Activated naive CD4-positive, alpha-beta T cell treated with anti-CD3 and anti-CD28 coated beads for 36 hours (primary cell): ENCODE measurements at regions not wholly inside any gene's neighbourhood (a gene's known extent, or its start where the extent isn't known, plus 50 kb on each side); places are given as distances from the start of the nearest gene placed in this dataset.

Experiments
- CTCF ChIA-PET: fragments of 350-600 bp; sonication (Branson Sonifier 250); formaldehyde crosslinking; loops from one replicate; lab custom pipeline; 2021; ENCODE audit warnings: antibody characterized with exemption; lab: Charles Lee
- DNase-seq: peaks from one replicate; pipeline ENCODE4 v3.0.0-alpha.2; 2020
- H3K27ac Mint-ChIP-seq: one replicate; pipeline ENCODE4 v1.8.0; 2021; ENCODE audit warnings: mild to moderate bottlenecking, mixed read lengths
- H3K27me3 Mint-ChIP-seq: one replicate; pipeline ENCODE4 v1.8.0; 2021; ENCODE audit warnings: low read depth, mixed read lengths
- H3K36me3 Mint-ChIP-seq: one replicate; pipeline ENCODE4 v1.8.0; 2021; ENCODE audit warnings: low read depth, mixed read lengths
- H3K4me1 Mint-ChIP-seq: one replicate; pipeline ENCODE4 v1.8.0; 2021; ENCODE audit warnings: low read depth, mixed read lengths
- H3K4me3 Mint-ChIP-seq: one replicate; pipeline ENCODE4 v1.8.0; 2021; ENCODE audit warnings: mild to moderate bottlenecking, moderate library complexity, mixed read lengths
- H3K9me3 Mint-ChIP-seq: one replicate; pipeline ENCODE4 v1.8.0; 2021; ENCODE audit warnings: mixed read lengths
- intact Hi-C: fragments of 100-400 bp; cut with micrococcal nuclease; formaldehyde crosslinking; loops from one replicate; pipeline ENCODE4 v1.15.1; 2023

DNA sequence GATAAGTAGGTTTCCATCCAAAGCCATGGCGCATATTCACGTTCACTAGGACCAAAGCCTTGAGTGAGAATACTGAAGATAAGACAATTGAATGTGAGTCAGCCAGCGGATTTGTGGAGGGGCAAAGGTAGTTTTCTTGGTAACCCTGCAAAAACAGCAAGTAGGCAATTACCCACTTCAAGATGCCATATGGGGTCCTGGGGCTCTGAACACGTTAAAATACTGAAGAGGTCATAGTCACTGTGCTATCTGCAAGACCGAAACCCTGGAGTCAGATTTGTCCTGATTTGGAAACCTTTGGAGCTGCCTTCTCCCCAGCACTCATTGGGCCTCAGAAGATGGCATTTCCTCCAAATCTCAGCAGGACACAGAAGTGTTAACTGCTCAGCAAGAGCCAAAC, 646.9 kb upstream of the LMCD1 start:
- CTCF ChIA-PET = interaction anchor here (0.6 kb wide), 1 partner anchor 452 kb away, joined by 3 read pairs; no protein-coding TSS in a partner anchor
- H3K27ac Mint-ChIP-seq = no peak overlapping the region

DNA sequence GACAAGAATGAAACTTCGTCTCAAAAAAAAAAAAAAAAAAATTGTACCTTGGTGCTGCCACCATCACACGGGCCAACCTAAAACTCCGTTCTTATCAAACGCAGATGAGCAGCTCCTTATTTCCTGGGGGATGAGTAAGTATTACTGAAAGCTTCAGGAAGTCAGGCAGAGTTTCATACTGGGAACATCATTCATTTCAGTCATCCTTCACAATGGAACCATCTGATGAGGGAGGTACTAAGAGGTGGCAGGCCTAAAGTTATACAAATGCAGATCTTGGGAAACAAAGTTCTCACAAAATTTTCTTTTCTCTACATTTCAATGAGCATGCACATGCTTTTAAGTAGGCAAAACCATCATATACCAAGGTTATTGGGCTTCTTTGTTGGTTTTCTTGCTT, 636.0 kb upstream of the LMCD1 start:
- no peak overlapping the region for H3K27ac Mint-ChIP-seq
- H3K36me3 Mint-ChIP-seq = peaks cover 1% of the 10 kb centered on the region
- H3K4me3 Mint-ChIP-seq = no peak overlapping the region
- no peaks in the 10 kb centered on the region for H3K27me3 Mint-ChIP-seq
- no peak for DNase-seq
- intact Hi-C loops = no loop called here
- CTCF ChIA-PET = no interaction called here
- peaks cover 4% of the 10 kb centered on the region for H3K4me1 Mint-ChIP-seq
- H3K9me3 Mint-ChIP-seq = peaks cover under 1% of the 10 kb centered on the region

More for the DNA sequence above, 646.9 kb upstream of the LMCD1 start:
- Mint-ChIP-seq H3K9me3 (no peaks in the 10 kb centered on the region), H3K36me3 (no peaks in the 10 kb centered on the region), H3K4me3 (no peak overlapping the region), H3K27me3 (no peaks in the 10 kb centered on the region), H3K4me1 (no peaks in the 10 kb centered on the region)
- DNase-seq = no peak
- intact Hi-C loops = no loop called here

DNA sequence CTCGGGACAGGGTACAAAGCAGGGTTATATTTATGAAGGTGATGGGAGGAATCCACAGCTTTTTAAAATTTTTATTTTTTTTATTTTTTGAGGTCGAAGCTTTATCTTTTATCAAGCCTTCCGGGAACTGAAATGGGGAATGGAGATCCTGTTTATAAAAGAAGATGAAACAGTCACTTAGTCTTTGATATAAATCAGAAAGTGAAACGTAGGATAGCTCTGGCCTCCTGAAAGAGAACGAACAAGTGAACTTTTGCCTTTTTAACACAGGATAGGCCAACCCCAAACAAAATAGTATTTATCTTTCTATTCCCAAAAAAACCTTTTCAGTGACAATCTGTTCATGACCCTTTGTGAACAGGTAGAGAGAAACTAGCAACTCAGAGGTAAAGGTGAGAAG, 634.0 kb upstream of the LMCD1 start:
- Mint-ChIP-seq H3K36me3 (peaks cover 1% of the 10 kb centered on the region), H3K27me3 (no peaks in the 10 kb centered on the region), H3K4me3 (no peak overlapping the region), H3K9me3 (no peaks in the 10 kb centered on the region), H3K4me1 (peaks cover 4% of the 10 kb centered on the region), H3K27ac (peak overlapping the region; percentile 63)
- intact Hi-C loops = no loop called here
- CTCF ChIA-PET = no interaction called here
- no peak for DNase-seq

DNA sequence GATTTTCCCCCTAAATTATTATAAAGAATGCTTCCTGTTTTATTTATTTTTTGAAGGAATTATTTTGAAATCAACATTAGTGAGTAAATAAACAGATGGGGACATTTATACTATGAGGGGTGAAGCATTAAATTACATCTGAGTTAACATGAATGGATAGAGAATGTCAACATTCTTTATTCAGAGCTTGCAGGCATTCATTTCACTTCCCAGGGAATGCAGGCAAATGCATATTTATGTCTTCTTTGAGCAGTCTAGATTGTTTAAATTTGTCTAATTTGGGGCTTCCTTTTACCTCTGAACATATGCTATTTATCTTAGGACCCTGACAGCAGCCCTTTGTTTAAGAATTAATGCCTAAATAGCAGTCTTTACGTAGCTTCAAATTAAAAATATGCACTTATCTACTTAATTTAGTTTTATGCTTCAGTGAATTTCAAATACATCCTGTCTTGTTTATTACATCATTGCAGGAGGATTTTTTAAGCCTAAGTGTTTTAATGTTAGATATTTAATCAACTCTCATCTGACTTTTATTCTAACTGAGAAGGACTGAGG, 630.5 kb upstream of the LMCD1 start:
- no peak overlapping the region for H3K27ac Mint-ChIP-seq
- no peak overlapping the region for H3K4me3 Mint-ChIP-seq
- intact Hi-C loops = no loop called here
- peaks cover 1% of the 10 kb centered on the region for H3K36me3 Mint-ChIP-seq
- CTCF ChIA-PET = no interaction called here
- no peaks in the 10 kb centered on the region for H3K27me3 Mint-ChIP-seq
- no peaks in the 10 kb centered on the region for H3K9me3 Mint-ChIP-seq
- DNase-seq = no peak
- peaks cover 4% of the 10 kb centered on the region for H3K4me1 Mint-ChIP-seq

DNA sequence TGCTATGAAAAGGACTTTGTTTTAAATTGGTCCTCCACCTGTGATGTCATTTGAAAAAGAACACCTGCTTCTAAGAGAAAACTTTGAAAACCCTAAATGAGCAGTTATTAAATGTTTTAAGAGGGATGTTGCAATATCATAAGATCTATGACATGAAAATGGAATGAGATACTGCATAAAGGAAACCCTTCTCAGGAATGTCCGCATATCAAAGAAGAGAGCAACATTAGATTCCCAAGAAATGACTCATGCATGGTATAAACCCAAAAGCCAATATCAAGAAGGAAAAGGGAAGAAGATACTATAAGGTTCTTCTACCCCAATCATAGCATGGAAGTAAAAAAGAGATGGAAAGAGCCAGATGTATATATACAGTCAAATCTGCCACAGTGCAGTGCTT, 627.5 kb upstream of the LMCD1 start:
- Mint-ChIP-seq H3K36me3 (peaks cover 2% of the 10 kb centered on the region), H3K4me3 (no peak overlapping the region), H3K4me1 (peaks cover 18% of the 10 kb centered on the region), H3K27ac (no peak overlapping the region), H3K9me3 (no peaks in the 10 kb centered on the region), H3K27me3 (no peaks in the 10 kb centered on the region)
- intact Hi-C loops = no loop called here
- CTCF ChIA-PET = no interaction called here
- DNase-seq = no peak

DNA sequence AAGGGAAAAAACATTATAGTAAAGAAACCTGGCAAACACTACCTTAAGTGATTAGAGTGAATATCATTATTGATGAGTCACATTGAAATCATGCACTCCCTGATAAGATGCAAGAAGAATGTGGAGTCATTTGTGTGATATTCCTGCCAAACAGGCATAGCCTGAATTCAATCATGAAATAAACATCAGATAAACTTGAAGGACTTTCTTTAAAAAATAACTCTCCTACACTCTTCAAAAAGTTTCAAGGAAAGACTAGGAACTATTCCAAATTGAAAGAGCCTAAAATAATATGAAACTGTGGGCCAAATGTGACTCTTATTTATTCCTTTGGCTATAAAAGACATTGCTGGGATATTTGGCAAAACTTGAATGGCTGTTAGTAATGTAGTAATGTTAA, 625.7 kb upstream of the LMCD1 start:
- Mint-ChIP-seq H3K36me3 (peaks cover 4% of the 10 kb centered on the region), H3K9me3 (peaks cover 1% of the 10 kb centered on the region), H3K27me3 (no peaks in the 10 kb centered on the region), H3K4me3 (no peak overlapping the region), H3K4me1 (peaks cover 24% of the 10 kb centered on the region), H3K27ac (no peak overlapping the region)
- CTCF ChIA-PET = no interaction called here
- intact Hi-C loops = loop anchor here (2.0 to 5.0 kb wide), 3 partner anchors 41 to 669 kb away; no protein-coding TSS in a partner anchor
- DNase-seq = no peak

DNA sequence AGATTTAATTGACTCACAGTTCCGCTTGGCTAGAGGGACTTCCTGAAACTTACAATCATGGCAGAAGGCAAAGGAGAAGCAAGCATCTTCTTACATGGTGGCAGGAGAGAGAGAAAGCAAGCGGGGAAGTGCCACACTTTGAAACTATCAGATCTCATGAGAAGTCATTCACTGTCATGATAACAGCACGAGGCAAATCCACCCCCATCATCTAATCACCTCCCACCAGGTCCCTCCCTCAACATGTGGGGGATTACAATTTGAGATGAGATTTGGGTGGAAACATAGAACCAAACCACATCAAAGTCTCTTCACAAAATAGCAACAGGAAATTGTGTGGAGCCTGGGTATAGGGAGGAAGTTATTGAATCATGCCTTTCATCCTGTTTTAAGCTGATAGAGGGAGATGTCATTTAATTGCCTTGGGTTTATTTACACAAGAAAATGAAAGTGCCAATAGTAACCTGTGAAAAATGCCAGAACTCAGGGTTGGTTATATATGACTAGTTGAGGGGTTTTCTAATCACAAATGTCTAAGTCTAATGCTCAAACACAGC, 624.8 kb upstream of the LMCD1 start:
- intact Hi-C loops = loop anchor here (2.0 to 5.0 kb wide), 3 partner anchors 40 to 670 kb away; no protein-coding TSS in a partner anchor
- Mint-ChIP-seq H3K4me3 (no peak overlapping the region), H3K4me1 (peaks cover 32% of the 10 kb centered on the region), H3K9me3 (peaks cover 2% of the 10 kb centered on the region), H3K36me3 (peaks cover 4% of the 10 kb centered on the region), H3K27me3 (no peaks in the 10 kb centered on the region), H3K27ac (peak overlapping the region; percentile 5)
- CTCF ChIA-PET = interaction anchor here (0.9 kb wide), 1 partner anchor 10 kb away, joined by 3 read pairs; no protein-coding TSS in a partner anchor
- DNase-seq = peak; percentile 41

DNA sequence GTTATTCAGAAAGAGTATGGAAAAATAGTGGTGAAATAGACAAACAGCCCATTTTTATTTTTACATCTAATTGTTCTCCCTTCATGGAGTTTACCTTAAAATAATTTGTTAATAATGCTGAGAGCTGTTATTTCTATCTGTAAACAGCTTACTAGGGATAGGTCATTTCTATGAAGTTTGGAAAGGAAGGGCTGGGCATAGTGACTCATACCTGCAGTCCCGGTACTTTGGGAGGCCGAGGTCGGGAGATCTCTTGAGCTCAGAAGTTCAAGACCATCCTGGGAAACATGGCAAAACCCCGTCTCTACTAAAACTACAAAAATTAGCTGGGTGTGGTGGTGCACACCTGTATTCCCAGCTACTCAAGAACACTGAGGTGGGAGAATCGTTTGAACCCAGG, 624.3 kb upstream of the LMCD1 start:
- Mint-ChIP-seq H3K9me3 (peaks cover 6% of the 10 kb centered on the region), H3K27ac (no peak overlapping the region), H3K4me1 (peaks cover 37% of the 10 kb centered on the region), H3K36me3 (peaks cover 4% of the 10 kb centered on the region), H3K4me3 (no peak overlapping the region), H3K27me3 (no peaks in the 10 kb centered on the region)
- intact Hi-C loops = loop anchor here (2.0 to 5.0 kb wide), 3 partner anchors 40 to 670 kb away; no protein-coding TSS in a partner anchor
- CTCF ChIA-PET = interaction anchor here (0.9 kb wide), 1 partner anchor 9 kb away, joined by 3 read pairs; no protein-coding TSS in a partner anchor
- DNase-seq = no peak

DNA sequence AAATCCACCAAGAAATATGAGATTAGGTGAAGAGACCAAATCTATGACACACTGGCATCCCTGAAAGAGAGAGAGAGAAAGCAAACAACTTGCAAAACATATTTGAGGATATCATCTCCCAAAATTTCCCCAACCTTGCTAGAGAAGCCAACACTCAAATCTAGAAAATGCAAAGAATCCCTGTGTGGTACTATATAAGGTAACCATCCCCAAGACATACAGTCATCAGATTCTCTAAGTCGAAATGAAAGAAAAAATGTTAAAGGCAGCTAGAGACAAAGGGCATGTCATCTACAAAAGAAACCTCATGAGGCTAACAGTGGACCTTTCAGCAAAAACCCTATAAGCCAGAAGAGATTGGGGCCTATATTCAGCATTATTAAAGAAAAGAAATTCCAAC, 622.1 kb upstream of the LMCD1 start:
- CTCF ChIA-PET = no interaction called here
- no peak for DNase-seq
- Mint-ChIP-seq H3K9me3 (peaks cover 12% of the 10 kb centered on the region), H3K27me3 (no peaks in the 10 kb centered on the region), H3K36me3 (peaks cover 4% of the 10 kb centered on the region), H3K4me3 (no peak overlapping the region), H3K4me1 (peaks cover 39% of the 10 kb centered on the region), H3K27ac (no peak overlapping the region)
- intact Hi-C loops = loop anchor here (5.0 kb wide), 2 partner anchors 38 to 672 kb away; no protein-coding TSS in a partner anchor

DNA sequence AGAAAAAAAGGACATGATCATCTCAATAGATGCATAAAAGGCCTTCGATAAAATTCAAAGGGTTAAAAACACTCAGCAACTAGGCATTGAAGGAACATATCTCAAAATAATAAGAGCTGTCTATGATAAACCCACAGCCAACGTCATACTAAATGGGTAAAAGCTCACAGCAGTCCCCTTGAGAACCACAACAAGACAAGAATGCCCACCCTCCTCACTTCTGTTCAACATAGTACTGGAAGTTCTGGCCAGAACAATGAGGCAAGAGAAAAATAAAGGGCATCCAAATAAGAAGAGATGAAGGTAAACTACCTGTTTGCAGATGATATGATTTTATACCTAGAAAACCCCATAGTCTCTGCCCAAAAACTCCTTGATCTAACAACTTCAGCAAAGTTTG, 619.7 kb upstream of the LMCD1 start:
- H3K27me3 Mint-ChIP-seq = no peaks in the 10 kb centered on the region
- no peak overlapping the region for H3K4me3 Mint-ChIP-seq
- peaks cover 7% of the 10 kb centered on the region for H3K36me3 Mint-ChIP-seq
- H3K27ac Mint-ChIP-seq = no peak overlapping the region
- peaks cover 34% of the 10 kb centered on the region for H3K4me1 Mint-ChIP-seq
- peaks cover 19% of the 10 kb centered on the region for H3K9me3 Mint-ChIP-seq
- CTCF ChIA-PET = no interaction called here
- DNase-seq = no peak
- intact Hi-C loops = no loop called here

DNA sequence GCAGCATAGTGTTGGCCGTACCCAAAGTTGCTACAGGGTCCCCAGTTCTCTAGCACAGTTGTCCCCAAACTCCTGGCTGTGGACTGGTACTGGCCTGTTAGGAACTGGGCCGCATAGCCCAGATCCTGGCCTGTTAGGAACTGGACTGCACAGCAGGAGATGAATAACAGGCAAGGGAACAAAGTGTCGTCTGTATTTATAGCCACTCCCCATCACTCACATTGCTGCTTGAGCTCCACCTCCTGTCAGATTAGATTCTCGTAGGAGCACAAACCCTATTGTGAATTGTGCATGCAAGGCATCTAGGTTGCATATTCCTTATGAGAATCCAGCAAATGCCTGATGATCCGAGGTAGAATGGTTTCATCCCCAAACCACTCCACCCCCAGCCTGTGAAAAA, 604.0 kb upstream of the LMCD1 start:
- intact Hi-C loops = no loop called here
- CTCF ChIA-PET = no interaction called here

DNA sequence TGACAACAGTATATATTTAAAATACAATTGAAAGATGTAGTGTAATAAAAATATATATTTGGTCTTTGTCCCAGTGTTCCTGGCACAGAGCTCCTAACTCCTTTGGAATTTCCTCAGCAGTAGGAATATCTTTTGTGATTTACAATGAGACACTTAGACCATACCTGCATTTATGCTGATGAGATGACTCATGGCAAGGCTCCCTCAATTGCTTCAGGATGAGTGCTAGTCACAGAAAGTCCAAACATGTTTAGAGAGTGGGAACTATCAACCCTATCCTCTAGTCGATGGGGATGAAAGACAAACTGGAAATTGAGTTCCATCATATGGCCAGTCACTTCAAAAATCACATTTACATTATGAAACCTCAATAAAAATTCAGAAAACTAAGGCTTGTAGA, 588.3 kb upstream of the LMCD1 start:
- Mint-ChIP-seq H3K36me3 (no peaks in the 10 kb centered on the region), H3K27ac (no peak overlapping the region), H3K4me3 (no peak overlapping the region), H3K9me3 (no peaks in the 10 kb centered on the region), H3K4me1 (peaks cover 6% of the 10 kb centered on the region), H3K27me3 (no peaks in the 10 kb centered on the region)
- intact Hi-C loops = no loop called here
- CTCF ChIA-PET = no interaction called here
- no peak for DNase-seq

More for the DNA sequence above, 604.0 kb upstream of the LMCD1 start:
- peaks cover 5% of the 10 kb centered on the region for H3K4me1 Mint-ChIP-seq
- H3K4me3 Mint-ChIP-seq = no peak overlapping the region
- no peak overlapping the region for H3K27ac Mint-ChIP-seq
- DNase-seq = no peak
- H3K9me3 Mint-ChIP-seq = peaks cover 7% of the 10 kb centered on the region
- peaks cover 4% of the 10 kb centered on the region for H3K27me3 Mint-ChIP-seq
- H3K36me3 Mint-ChIP-seq = no peaks in the 10 kb centered on the region

DNA sequence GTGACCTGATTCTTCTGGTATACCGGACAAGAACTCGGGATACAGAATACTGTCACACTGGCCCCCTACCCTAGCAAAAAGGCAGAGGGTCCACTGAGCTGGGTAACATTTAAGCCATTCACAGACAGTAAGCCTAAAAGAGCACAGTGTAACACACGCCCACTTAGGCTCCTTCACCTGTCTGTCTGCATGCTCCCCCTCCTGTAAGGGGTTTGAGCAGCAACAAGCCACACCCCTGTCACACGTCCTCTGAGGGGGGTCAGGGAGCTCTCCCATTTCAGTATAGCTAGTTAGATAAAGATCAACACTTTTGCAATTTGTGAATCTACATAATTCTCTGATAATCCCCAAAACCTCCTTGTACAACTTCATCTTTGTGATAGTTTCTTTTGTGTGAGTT, 586.3 kb upstream of the LMCD1 start:
- Mint-ChIP-seq H3K27ac (no peak overlapping the region), H3K9me3 (no peaks in the 10 kb centered on the region)
- intact Hi-C loops = loop anchor here (5.0 kb wide), 1 partner anchor 38 kb away; no protein-coding TSS in a partner anchor

More for the DNA sequence above, 586.3 kb upstream of the LMCD1 start:
- peaks cover 10% of the 10 kb centered on the region for H3K4me1 Mint-ChIP-seq
- no peaks in the 10 kb centered on the region for H3K36me3 Mint-ChIP-seq
- H3K27me3 Mint-ChIP-seq = no peaks in the 10 kb centered on the region
- no peak for DNase-seq
- CTCF ChIA-PET = no interaction called here
- no peak overlapping the region for H3K4me3 Mint-ChIP-seq
